H1 (cell line): ENCODE measurements at regions not wholly inside any gene's neighbourhood (a gene's known extent, or its start where the extent isn't known, plus 50 kb on each side); places are given as distances from the start of the nearest gene placed in this dataset.

ENCODE experiments used
- CTCF ChIA-PET: fragments of 300-600 bp; sonication (Branson Sonifier 250); formaldehyde crosslinking; loops from one replicate; lab custom pipeline; 2021; ENCODE audit not compliant: partially characterized antibody; lab: Charles Lee
- POLR2A ChIA-PET: fragments of 300-600 bp; sonication (Branson Sonifier 250); formaldehyde crosslinking; loops from one replicate; lab custom pipeline; 2021; ENCODE audit warnings: inconsistent platforms; ENCODE audit not compliant: partially characterized antibody; lab: Charles Lee
- DNase-seq, 2 experiments: peaks; one replicate each; pipeline versions ENCODE4 v3.0.0 to v3.0.0-alpha.2; 2010 to 2022; ENCODE audit warnings: low spot score in 2 of 2, low read depth in 1 of 2, mixed read lengths in 1 of 2
- FAIRE-seq: peaks from 2 replicates; lab custom pipeline; 2011; peaks lifted over from hg19 to GRCh38; lab: Jason Lieb, UNC
- H2AFZ ChIP-seq: 2 replicates; pipeline ENCODE4 v1.8.1; 2012; ENCODE audit warnings: low read length, inconsistent platforms
- H2AK5ac ChIP-seq: 2 replicates; pipeline ENCODE4 v1.6.1; 2013; ENCODE audit warnings: low read depth, low read length
- H2BK120ac ChIP-seq: replicated peaks from 2 replicates; pipeline ENCODE3; 2013; ENCODE audit warnings: low read depth, low read length, inconsistent platforms
- H2BK12ac ChIP-seq: 2 replicates; pipeline ENCODE4 v1.6.1; 2013; ENCODE audit warnings: low read depth, low read length
- H2BK15ac ChIP-seq: 2 replicates; pipeline ENCODE4 v1.6.1; 2013; ENCODE audit warnings: low read length
- H2BK20ac ChIP-seq: 2 replicates; pipeline ENCODE4 v1.6.1; 2013; ENCODE audit warnings: low read length
- H2BK5ac ChIP-seq: 2 replicates; pipeline ENCODE4 v1.6.1; 2013; ENCODE audit warnings: low read depth, low read length
- H3K14ac ChIP-seq: 2 replicates; pipeline ENCODE4 v1.6.1; 2013; ENCODE audit warnings: inconsistent platforms; ENCODE audit not compliant: insufficient read length
- H3K18ac ChIP-seq: 2 replicates; pipeline ENCODE4 v1.6.1; 2013; ENCODE audit warnings: low read length; ENCODE audit errors: extremely low read depth
- H3K23ac ChIP-seq: 2 replicates; pipeline ENCODE4 v1.6.1; 2013; ENCODE audit warnings: inconsistent platforms; ENCODE audit not compliant: insufficient read length
- H3K23me2 ChIP-seq: 2 replicates; pipeline ENCODE4 v1.6.1; 2013; ENCODE audit warnings: low read depth, low read length
- H3K27ac ChIP-seq: 2 replicates; pipeline ENCODE4 v1.6.1; 2011; ENCODE audit warnings: low read depth, low read length, inconsistent platforms
- H3K27me3 ChIP-seq, 4 experiments: replicated peaks in 1 of 4; 1 replicate in 1 of 4; 2 replicates in 3 of 4; pipeline versions ENCODE4 v1.6.1 to v1.8.1; 2011 to 2013; ENCODE audit warnings: low read length in 3 of 4, mild to moderate bottlenecking in 3 of 4, inconsistent platforms in 2 of 4, mixed read lengths in 2 of 4, moderate library complexity in 1 of 4; ENCODE audit not compliant: control insufficient read depth in 3 of 4, insufficient read depth in 3 of 4; ENCODE audit errors: extremely low read depth in 1 of 4
- H3K36me3 ChIP-seq, 4 experiments: 2 replicates each; pipeline versions ENCODE4 v1.6.1 to v1.8.1; 2011 to 2013; ENCODE audit warnings: mild to moderate bottlenecking in 4 of 4, low read length in 3 of 4, moderate library complexity in 2 of 4, control low read depth in 1 of 4, inconsistent platforms in 1 of 4; ENCODE audit not compliant: insufficient read depth in 4 of 4, control insufficient read depth in 2 of 4
- H3K4ac ChIP-seq: replicated peaks from 2 replicates; pipeline ENCODE3; 2013; ENCODE audit warnings: low read length, low read depth, mixed read lengths, inconsistent platforms; ENCODE audit not compliant: insufficient read length
- H3K4me1 ChIP-seq, 4 experiments: replicated peaks in 1 of 4; 1 replicate in 1 of 4; 2 replicates in 3 of 4; pipeline versions ENCODE4 v1.6.1 to v1.8.1; 2011 to 2013; ENCODE audit warnings: low read length in 3 of 4, inconsistent platforms in 2 of 4, mixed read lengths in 1 of 4; ENCODE audit not compliant: insufficient read depth in 4 of 4, control insufficient read depth in 3 of 4
- H3K4me2 ChIP-seq, 2 experiments: 2 replicates each; pipeline versions ENCODE4 v1.6.1 to v1.8.1; 2011 to 2013; ENCODE audit warnings: low read depth in 2 of 2, low read length in 2 of 2, control low read depth in 1 of 2, inconsistent platforms in 1 of 2, mild to moderate bottlenecking in 1 of 2; ENCODE audit not compliant: insufficient read depth in 1 of 2
- H3K4me3 ChIP-seq, 4 experiments: fragments of 200-600, 300-600 bp in 1 of 4; sonication (generic), shearing (Covaris generic), sonication (Bioruptor Twin) in 1 of 4; 2 replicates each; pipeline versions ENCODE4 v1.5.1 to v1.8.1; 2011 to 2016; ENCODE audit warnings: low read length in 4 of 4, low read depth in 3 of 4, control low read depth in 2 of 4, inconsistent platforms in 2 of 4, mild to moderate bottlenecking in 2 of 4, mixed read lengths in 1 of 4, moderate library complexity in 1 of 4; ENCODE audit not compliant: insufficient read depth in 2 of 4; ENCODE audit errors: extremely low read depth in 1 of 4
- H3K56ac ChIP-seq: replicated peaks from 2 replicates; pipeline ENCODE3; 2013; ENCODE audit warnings: low read depth, mild to moderate bottlenecking, mixed read lengths, low read length, inconsistent platforms; ENCODE audit not compliant: insufficient read length
- H3K79me1 ChIP-seq: 2 replicates; pipeline ENCODE4 v1.6.1; 2013; ENCODE audit warnings: low read depth, low read length, control low read depth
- H3K79me2 ChIP-seq, 2 experiments: 2 replicates each; pipeline versions ENCODE4 v1.6.1 to v1.8.1; 2012 to 2013; ENCODE audit warnings: low read length in 2 of 2, mild to moderate bottlenecking in 2 of 2, inconsistent platforms in 1 of 2; ENCODE audit not compliant: insufficient read depth in 2 of 2, control insufficient read depth in 1 of 2
- H3K9ac ChIP-seq, 4 experiments: replicated peaks in 1 of 4; 1 replicate in 1 of 4; 2 replicates in 3 of 4; pipeline versions ENCODE4 v1.6.1 to v1.8.1; 2011 to 2013; ENCODE audit warnings: low read depth in 3 of 4, low read length in 3 of 4, control low read depth in 2 of 4, mild to moderate bottlenecking in 2 of 4, moderate library complexity in 2 of 4, inconsistent platforms in 1 of 4; ENCODE audit errors: extremely low read depth in 1 of 4
- H3K9me3 ChIP-seq, 2 experiments: 2 replicates each; pipeline versions ENCODE4 v1.6.1 to v1.8.1; 2012 to 2013; ENCODE audit warnings: mild to moderate bottlenecking in 2 of 2, moderate library complexity in 2 of 2, control low read depth in 1 of 2, inconsistent platforms in 1 of 2, low read depth in 1 of 2, low read length in 1 of 2, mixed read lengths in 1 of 2; ENCODE audit not compliant: insufficient read depth in 2 of 2
- H4K20me1 ChIP-seq, 2 experiments: replicated peaks in 1 of 2; 2 replicates each; pipeline versions ENCODE3 to v1.8.1; 2011 to 2013; ENCODE audit warnings: inconsistent platforms in 2 of 2, low read length in 2 of 2, mild to moderate bottlenecking in 1 of 2; ENCODE audit not compliant: insufficient read depth in 2 of 2, control insufficient read depth in 1 of 2
- H4K5ac ChIP-seq: 2 replicates; pipeline ENCODE4 v1.6.1; 2013; ENCODE audit warnings: low read length, low read depth, mixed read lengths, inconsistent platforms; ENCODE audit not compliant: insufficient read length
- H4K8ac ChIP-seq: 2 replicates; pipeline ENCODE4 v1.8.0; 2013; ENCODE audit warnings: mild to moderate bottlenecking, moderate library complexity, low read length, inconsistent platforms; ENCODE audit not compliant: insufficient read depth; ENCODE audit errors: extremely low read depth
- H4K91ac ChIP-seq: replicated peaks from 2 replicates; pipeline ENCODE3; 2013; ENCODE audit warnings: low read length, mixed read lengths, inconsistent platforms; ENCODE audit not compliant: insufficient read length
- RFX5 ChIP-seq: IDR thresholded peaks from 2 replicates; pipeline ENCODE4 v1.6.1; 2011; ENCODE audit warnings: low read depth, low read length, improper control_type of control experiment, borderline replicate concordance
- SAP30 ChIP-seq: fragments of 300-600 bp; sonication (generic); IDR thresholded peaks from 2 replicates; pipeline ENCODE4 v1.7.1; 2012; ENCODE audit warnings: low read length, moderate library complexity, mild to moderate bottlenecking, inconsistent platforms; ENCODE audit not compliant: insufficient read depth, insufficient replicate concordance
- TEAD4 ChIP-seq: IDR thresholded peaks from 2 replicates; pipeline ENCODE4 v1.6.1; 2012; ENCODE audit warnings: low read depth, low read length, inconsistent platforms, mixed read lengths
- WGBS, 2 experiments: shearing (Covaris generic) in 1 of 2; methylation state at CpG; one replicate each; pipeline versions ENCODE4 v1.1.6 to v1.1.7; 2013 to 2015; ENCODE audit warnings: low lambda C conversion rate in 2 of 2, mixed read lengths in 2 of 2, inconsistent platforms in 1 of 2, low coverage in 1 of 2, missing lambda C conversion rate in 1 of 2; ENCODE audit not compliant: insufficient replicate concordance in 2 of 2, insufficient coverage in 1 of 2, insufficient read length in 1 of 2; ENCODE audit errors: extremely low coverage in 1 of 2, missing lambda C conversion rate in 1 of 2; 5-methylcytosine and 5-hydroxymethylcytosine counted together
- TF ChIP-seq, protein P1 (sequence below): IDR thresholded peaks from 2 replicates; pipeline ENCODE4 v1.6.1; 2012; ENCODE audit warnings: inconsistent platforms
- TF ChIP-seq, protein P2 (sequence below), 3 experiments: IDR thresholded peaks; 1 replicate in 2 of 3; 2 replicates in 1 of 3; pipeline versions ENCODE4 v1.5.1 to v1.6.1; 2011; ENCODE audit warnings: low read length in 3 of 3, mild to moderate bottlenecking in 3 of 3, inconsistent platforms in 2 of 3, low read depth in 1 of 3, moderate library complexity in 1 of 3; ENCODE audit not compliant: insufficient read depth in 1 of 3; ENCODE audit errors: control extremely low read depth in 1 of 3
- TF ChIP-seq, protein P3 (sequence below): IDR thresholded peaks from 2 replicates; pipeline ENCODE4 v1.6.1; 2011; ENCODE audit warnings: low read depth, mild to moderate bottlenecking, low read length; ENCODE audit not compliant: insufficient read depth
- TF ChIP-seq, protein P4 (sequence below): IDR thresholded peaks from 2 replicates; pipeline ENCODE4 v1.6.1; 2011; ENCODE audit warnings: low read length, improper control_type of control experiment
- TF ChIP-seq, protein P5 (sequence below): IDR thresholded peaks from 2 replicates; pipeline ENCODE4 v1.6.1; 2012; ENCODE audit warnings: inconsistent platforms

DNA sequence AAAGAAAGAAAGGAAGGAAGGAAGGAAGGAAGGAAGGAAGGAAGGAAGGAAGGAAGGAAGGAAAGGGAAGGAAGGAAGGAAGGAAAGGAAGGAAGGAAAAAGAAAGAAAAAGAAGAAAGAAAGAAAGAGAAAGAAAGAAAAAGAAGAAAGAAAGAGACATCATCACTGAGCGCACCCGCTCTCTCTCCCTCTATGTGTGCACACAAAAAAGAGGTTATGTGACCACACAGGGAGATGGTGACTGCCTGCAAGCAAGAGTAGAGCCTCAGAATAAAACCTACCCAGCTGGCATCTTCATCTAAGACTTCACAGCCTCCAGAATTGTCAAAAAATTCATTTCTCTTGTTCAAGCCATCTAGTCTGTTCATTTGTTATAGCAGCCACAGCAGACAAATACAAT, 1307.4 kb upstream of the ACVR2A start:
- H3K56ac ChIP-seq: no peak overlapping the region
- H3K4me3 ChIP-seq: no peak overlapping the region
- no peaks in the 10 kb centered on the region for H3K9me3 ChIP-seq
- no peaks in the 10 kb centered on the region for H3K79me1 ChIP-seq
- H3K27ac ChIP-seq: no peak overlapping the region
- POLR2A ChIA-PET: no interaction called here
- H3K4ac ChIP-seq: no peak overlapping the region
- no peak overlapping the region for H3K9ac ChIP-seq
- H3K23me2 ChIP-seq: peaks cover 1% of the 10 kb centered on the region; the same call in 1 of the 2 replicates
- no peak overlapping the region; the same call in 1 of the 2 replicates for H2BK12ac ChIP-seq
- WGBS, 2 experiments: no CpG with 5 or more reads among the region's 2 CpGs
- peaks cover 2 to 25% (median 11%) of the 10 kb centered on the region in 4 experiments; a peak in 6 of 7 replicates for H3K4me1 ChIP-seq
- peak overlapping the region; percentile 88; the same call in 1 of the 2 replicates for H2BK20ac ChIP-seq
- H3K4me2 ChIP-seq: no peak overlapping the region
- H2AFZ ChIP-seq: no peak overlapping the region
- no peak overlapping the region for H4K8ac ChIP-seq
- no peak overlapping the region for H3K23ac ChIP-seq
- H2AK5ac ChIP-seq: 0 out of 2 replicates have a peak overlapping the region, but pooled peaks have one; percentile 88
- no peak overlapping the region for H4K5ac ChIP-seq
- FAIRE-seq (no peak), DNase-seq (no peak)
- H3K18ac ChIP-seq: no peak overlapping the region
- H3K79me2 ChIP-seq: no peaks in the 10 kb centered on the region
- CTCF ChIA-PET: no interaction called here
- H3K36me3 ChIP-seq: no peaks in the 10 kb centered on the region
- no peak overlapping the region for H2BK15ac ChIP-seq
- no peaks in the 10 kb centered on the region for H4K20me1 ChIP-seq
- no peak overlapping the region for H3K14ac ChIP-seq
- peak overlapping the region; percentile 12 for H4K91ac ChIP-seq
- peak overlapping the region; percentile 99; the same call in 1 of the 2 replicates for H2BK5ac ChIP-seq
- H3K27me3 ChIP-seq: no peaks in the 10 kb centered on the region
- H2BK120ac ChIP-seq: peak overlapping the region; percentile 6
- TF ChIP-seq, protein P1, sequence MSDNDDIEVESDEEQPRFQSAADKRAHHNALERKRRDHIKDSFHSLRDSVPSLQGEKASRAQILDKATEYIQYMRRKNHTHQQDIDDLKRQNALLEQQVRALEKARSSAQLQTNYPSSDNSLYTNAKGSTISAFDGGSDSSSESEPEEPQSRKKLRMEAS: no peak
- TF ChIP-seq, protein P2, sequence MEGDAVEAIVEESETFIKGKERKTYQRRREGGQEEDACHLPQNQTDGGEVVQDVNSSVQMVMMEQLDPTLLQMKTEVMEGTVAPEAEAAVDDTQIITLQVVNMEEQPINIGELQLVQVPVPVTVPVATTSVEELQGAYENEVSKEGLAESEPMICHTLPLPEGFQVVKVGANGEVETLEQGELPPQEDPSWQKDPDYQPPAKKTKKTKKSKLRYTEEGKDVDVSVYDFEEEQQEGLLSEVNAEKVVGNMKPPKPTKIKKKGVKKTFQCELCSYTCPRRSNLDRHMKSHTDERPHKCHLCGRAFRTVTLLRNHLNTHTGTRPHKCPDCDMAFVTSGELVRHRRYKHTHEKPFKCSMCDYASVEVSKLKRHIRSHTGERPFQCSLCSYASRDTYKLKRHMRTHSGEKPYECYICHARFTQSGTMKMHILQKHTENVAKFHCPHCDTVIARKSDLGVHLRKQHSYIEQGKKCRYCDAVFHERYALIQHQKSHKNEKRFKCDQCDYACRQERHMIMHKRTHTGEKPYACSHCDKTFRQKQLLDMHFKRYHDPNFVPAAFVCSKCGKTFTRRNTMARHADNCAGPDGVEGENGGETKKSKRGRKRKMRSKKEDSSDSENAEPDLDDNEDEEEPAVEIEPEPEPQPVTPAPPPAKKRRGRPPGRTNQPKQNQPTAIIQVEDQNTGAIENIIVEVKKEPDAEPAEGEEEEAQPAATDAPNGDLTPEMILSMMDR (IDR thresholded peaks at IDR 0.05; ENCODE audit: control extremely low read depth in 1 of 3, insufficient read depth in 1 of 3, low read depth in 1 of 3, low read length in 3 of 3): no peak
- TF ChIP-seq, protein P3, sequence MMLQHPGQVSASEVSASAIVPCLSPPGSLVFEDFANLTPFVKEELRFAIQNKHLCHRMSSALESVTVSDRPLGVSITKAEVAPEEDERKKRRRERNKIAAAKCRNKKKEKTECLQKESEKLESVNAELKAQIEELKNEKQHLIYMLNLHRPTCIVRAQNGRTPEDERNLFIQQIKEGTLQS: no peak
- TF ChIP-seq, protein P4, sequence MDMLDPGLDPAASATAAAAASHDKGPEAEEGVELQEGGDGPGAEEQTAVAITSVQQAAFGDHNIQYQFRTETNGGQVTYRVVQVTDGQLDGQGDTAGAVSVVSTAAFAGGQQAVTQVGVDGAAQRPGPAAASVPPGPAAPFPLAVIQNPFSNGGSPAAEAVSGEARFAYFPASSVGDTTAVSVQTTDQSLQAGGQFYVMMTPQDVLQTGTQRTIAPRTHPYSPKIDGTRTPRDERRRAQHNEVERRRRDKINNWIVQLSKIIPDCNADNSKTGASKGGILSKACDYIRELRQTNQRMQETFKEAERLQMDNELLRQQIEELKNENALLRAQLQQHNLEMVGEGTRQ: no peak
- TF ChIP-seq, protein P5, sequence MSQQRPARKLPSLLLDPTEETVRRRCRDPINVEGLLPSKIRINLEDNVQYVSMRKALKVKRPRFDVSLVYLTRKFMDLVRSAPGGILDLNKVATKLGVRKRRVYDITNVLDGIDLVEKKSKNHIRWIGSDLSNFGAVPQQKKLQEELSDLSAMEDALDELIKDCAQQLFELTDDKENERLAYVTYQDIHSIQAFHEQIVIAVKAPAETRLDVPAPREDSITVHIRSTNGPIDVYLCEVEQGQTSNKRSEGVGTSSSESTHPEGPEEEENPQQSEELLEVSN: no peak
- TF ChIP-seq RFX5 (no peak), SAP30 (no peak), TEAD4 (no peak)
